ENCODE measurements at regions not wholly inside any gene's neighbourhood (a gene's known extent, or its start where the extent isn't known, plus 50 kb on each side); places are given as distances from the start of the nearest gene placed in this dataset.

- Histone ChIP-seq H3K4me3 (ENCODE audit: low read length) (no peak overlapping the region), H3K27ac (ENCODE audit: low read depth, low read length) (no peak overlapping the region), H3K9me3 (ENCODE audit: control insufficient read depth, insufficient read depth, low read length) (no peaks in the 10 kb centered on the region), H4K20me1 (ENCODE audit: control insufficient read depth, insufficient read depth, low read depth, low read length) (no peaks in the 10 kb centered on the region), H3K79me2 (ENCODE audit: control insufficient read depth, low read length) (no peaks in the 10 kb centered on the region), H3K27me3 (ENCODE audit: control insufficient read depth, low read length) (no peaks in the 10 kb centered on the region), H3K9me2 (replicated peaks; ENCODE audit: control insufficient read depth, low read length) (no peaks in the 10 kb centered on the region), H3F3A (ENCODE audit: control insufficient read depth, insufficient read depth) (no peaks in the 10 kb centered on the region), H3K4me1 (ENCODE audit: control insufficient read depth, low read length) (no peaks in the 10 kb centered on the region), H3K4me2 (ENCODE audit: low read length) (no peak overlapping the region), H3K36me3 (ENCODE audit: control insufficient read depth, low read length) (no peaks in the 10 kb centered on the region)
- TF ChIP-seq CTCF (IDR thresholded peaks at IDR 0.05; ENCODE audit: low read depth, low read length, poor library complexity, severe bottlenecking) (no peak), EZH2phosphoT487 (IDR thresholded peaks at IDR 0.05; ENCODE audit: borderline replicate concordance, low read length) (no peak)
Observed at GRCh38 chr5:33375900-33376299, 64.9 kb upstream of the TARS1 start.

GRCh38 chr5:33379757-33380156, 61.0 kb upstream of the TARS1 start:
- no peaks in the 10 kb centered on the region for H3K4me1 ChIP-seq (ENCODE audit: control insufficient read depth, low read length)
- no peaks in the 10 kb centered on the region for H3K9me2 ChIP-seq (replicated peaks; ENCODE audit: control insufficient read depth, low read length)
- no peak overlapping the region for H3K4me3 ChIP-seq (ENCODE audit: low read length)
- H3K4me2 ChIP-seq (ENCODE audit: low read length), result no peak overlapping the region
- no peaks in the 10 kb centered on the region for H4K20me1 ChIP-seq (ENCODE audit: control insufficient read depth, insufficient read depth, low read depth, low read length)
- no peaks in the 10 kb centered on the region for H3K36me3 ChIP-seq (ENCODE audit: control insufficient read depth, low read length)
- H3K27ac ChIP-seq (ENCODE audit: low read depth, low read length), result no peak overlapping the region
- TF ChIP-seq EZH2phosphoT487 (IDR thresholded peaks at IDR 0.05; ENCODE audit: borderline replicate concordance, low read length) (no peak), CTCF (IDR thresholded peaks at IDR 0.05; ENCODE audit: low read depth, low read length, poor library complexity, severe bottlenecking) (peak; percentile 45)
- no peaks in the 10 kb centered on the region for H3F3A ChIP-seq (ENCODE audit: control insufficient read depth, insufficient read depth)
- no peaks in the 10 kb centered on the region for H3K27me3 ChIP-seq (ENCODE audit: control insufficient read depth, low read length)
- no peaks in the 10 kb centered on the region for H3K9me3 ChIP-seq (ENCODE audit: control insufficient read depth, insufficient read depth, low read length)
- H3K79me2 ChIP-seq (ENCODE audit: control insufficient read depth, low read length), result no peaks in the 10 kb centered on the region

GRCh38 chr5:33381243-33381642, 59.5 kb upstream of the TARS1 start:
- no peaks in the 10 kb centered on the region for H3F3A ChIP-seq (ENCODE audit: control insufficient read depth, insufficient read depth)
- H3K4me2 ChIP-seq (ENCODE audit: low read length), result no peak overlapping the region
- no peaks in the 10 kb centered on the region for H3K4me1 ChIP-seq (ENCODE audit: control insufficient read depth, low read length)
- no peaks in the 10 kb centered on the region for H3K27me3 ChIP-seq (ENCODE audit: control insufficient read depth, low read length)
- no peaks in the 10 kb centered on the region for H3K9me2 ChIP-seq (replicated peaks; ENCODE audit: control insufficient read depth, low read length)
- H3K9me3 ChIP-seq (ENCODE audit: control insufficient read depth, insufficient read depth, low read length), result peaks cover 7% of the 10 kb centered on the region; the same call in 1 of the 2 replicates
- H3K79me2 ChIP-seq (ENCODE audit: control insufficient read depth, low read length), result no peaks in the 10 kb centered on the region
- H3K36me3 ChIP-seq (ENCODE audit: control insufficient read depth, low read length), result no peaks in the 10 kb centered on the region
- no peak overlapping the region for H3K27ac ChIP-seq (ENCODE audit: low read depth, low read length)
- TF ChIP-seq EZH2phosphoT487 (IDR thresholded peaks at IDR 0.05; ENCODE audit: borderline replicate concordance, low read length), result no peak
- no peak for TF ChIP-seq CTCF (IDR thresholded peaks at IDR 0.05; ENCODE audit: low read depth, low read length, poor library complexity, severe bottlenecking)
- H4K20me1 ChIP-seq (ENCODE audit: control insufficient read depth, insufficient read depth, low read depth, low read length), result no peaks in the 10 kb centered on the region
- H3K4me3 ChIP-seq (ENCODE audit: low read length), result no peak overlapping the region

Data from DOHH2 (cell line).